HEK293T (cell line): ENCODE measurements at regions not wholly inside any gene's neighbourhood (a gene's known extent, or its start where the extent isn't known, plus 50 kb on each side); places are given as distances from the start of the nearest gene placed in this dataset.
A peak's percentile ranks its signal among the peaks of the same experiment; 100 is the strongest.

Experiments used
- CTCF ChIA-PET: fragments of 350-600 bp; formaldehyde crosslinking; extraction: SDS; loops from one replicate; lab custom pipeline; 2021; ENCODE audit warnings: antibody characterized with exemption, inconsistent platforms; lab: Yijun Ruan, JAX
- POLR2A ChIA-PET: fragments of 350-600 bp; formaldehyde crosslinking; extraction: SDS; loops from one replicate; lab custom pipeline; 2020; ENCODE audit warnings: antibody characterized with exemption, inconsistent platforms; lab: Yijun Ruan, JAX
- DNase-seq: peaks from one replicate; pipeline ENCODE4 v3.0.0; 2012; ENCODE audit warnings: mixed read lengths; ENCODE audit errors: extremely low spot score
- ARNT ChIP-seq: fragments of 450-650 bp; IDR thresholded peaks from 2 replicates; pipeline ENCODE4 v1.6.1; 2017; ENCODE audit warnings: mild to moderate bottlenecking
- BHLHE40 ChIP-seq: fragments of 450-650 bp; IDR thresholded peaks from 2 replicates; pipeline ENCODE4 v1.6.1; 2016; ENCODE audit warnings: mild to moderate bottlenecking, moderate library complexity, borderline replicate concordance
- CTBP1 ChIP-seq: fragments of 450-650 bp; IDR thresholded peaks from 2 replicates; pipeline ENCODE4 v1.6.1; 2016; ENCODE audit warnings: borderline replicate concordance
- ELF4 ChIP-seq: fragments of 450-650 bp; IDR thresholded peaks from 2 replicates; pipeline ENCODE4 v1.6.1; 2017; ENCODE audit warnings: antibody characterized with exemption
- FOXA1 ChIP-seq: fragments of 450-650 bp; IDR thresholded peaks from 2 replicates; pipeline ENCODE4 v1.6.1; 2016; ENCODE audit warnings: mild to moderate bottlenecking
- FOXK2 ChIP-seq: fragments of 450-650 bp; IDR thresholded peaks from 2 replicates; pipeline ENCODE4 v1.6.1; 2016; ENCODE audit warnings: mild to moderate bottlenecking
- FOXM1 ChIP-seq: fragments of 450-650 bp; IDR thresholded peaks from 2 replicates; pipeline ENCODE4 v1.6.1; 2017; ENCODE audit warnings: mild to moderate bottlenecking, borderline replicate concordance
- HDGF ChIP-seq: fragments of 450-650 bp; IDR thresholded peaks from 2 replicates; pipeline ENCODE4 v1.6.1; 2017; ENCODE audit warnings: antibody characterized with exemption, borderline replicate concordance
- L3MBTL2 ChIP-seq: fragments of 450-650 bp; conservative IDR thresholded peaks from 2 replicates; pipeline ENCODE4 v1.6.1; 2016; ENCODE audit warnings: mild to moderate bottlenecking
- LEF1 ChIP-seq: fragments of 450-650 bp; IDR thresholded peaks from 2 replicates; pipeline ENCODE4 v1.6.1; 2017; ENCODE audit warnings: mild to moderate bottlenecking, borderline replicate concordance
- NFRKB ChIP-seq: fragments of 450-650 bp; IDR thresholded peaks from 2 replicates; pipeline ENCODE4 v1.6.1; 2016; ENCODE audit warnings: mild to moderate bottlenecking, moderate library complexity
- PKNOX1 ChIP-seq: fragments of 450-650 bp; IDR thresholded peaks from 2 replicates; pipeline ENCODE4 v1.6.1; 2016
- SP1 ChIP-seq: fragments of 450-650 bp; IDR thresholded peaks from 2 replicates; pipeline ENCODE4 v1.6.1; 2017
- SUZ12 ChIP-seq: fragments of 450-650 bp; IDR thresholded peaks from 2 replicates; pipeline ENCODE4 v1.6.1; 2016; ENCODE audit warnings: mild to moderate bottlenecking
- TARDBP ChIP-seq: fragments of 450-650 bp; IDR thresholded peaks from 2 replicates; pipeline ENCODE4 v1.6.1; 2016
- ZNF384 ChIP-seq: fragments of 450-650 bp; IDR thresholded peaks from 2 replicates; pipeline ENCODE4 v1.6.1; 2016

GRCh38 chr10:81019029-81019890, 481.6 kb downstream of the SH2D4B start:
- TF ChIP-seq SP1: no peak
- POLR2A ChIA-PET: no interaction called here
- CTCF ChIA-PET: interaction anchor here (0.6 to 1.4 kb wide), 7 partner anchors 13 to 355 kb away, joined by 3 to 6 read pairs (median 3); no protein-coding TSS in a partner anchor
- peak; percentile 39 for DNase-seq

DNA sequence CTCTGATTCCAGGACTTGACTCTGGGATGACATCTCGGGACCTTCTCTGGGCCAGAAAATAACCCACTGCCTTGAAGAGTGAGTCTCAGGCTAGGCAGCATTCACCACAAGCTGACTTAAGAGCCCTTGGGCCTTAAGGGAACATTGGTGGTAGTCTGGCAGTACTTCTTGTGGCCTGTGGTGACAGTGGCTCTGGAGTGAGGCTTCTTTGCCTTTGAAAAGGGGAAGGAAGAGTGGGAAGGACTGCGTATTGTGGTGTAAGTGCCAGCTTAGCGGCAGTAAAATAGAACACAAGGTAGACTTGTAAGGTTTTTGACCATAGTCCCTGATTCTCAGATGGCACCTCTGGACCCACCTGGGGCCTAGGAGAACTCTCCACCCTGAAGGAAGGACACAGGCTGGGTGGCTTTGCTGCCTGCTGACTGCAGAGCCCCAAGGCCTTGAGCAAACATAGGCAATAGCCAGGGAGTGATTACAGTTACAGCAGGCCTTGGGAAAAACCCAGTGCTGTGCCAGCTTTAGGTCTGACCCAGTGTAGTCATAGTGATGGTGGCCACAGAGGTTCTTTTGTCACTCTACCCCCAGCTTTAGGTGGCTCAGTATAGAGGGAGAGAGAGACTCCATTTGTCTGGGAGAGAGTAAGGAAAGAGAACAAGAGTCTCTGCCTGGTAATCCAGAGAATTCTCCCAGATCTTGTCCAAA, 483.9 kb downstream of the SH2D4B start:
- no peak for DNase-seq
- ChIA-PET CTCF (no interaction called here), POLR2A (no interaction called here)
- TF ChIP-seq L3MBTL2 (no peak), SP1 (no peak)

GRCh38 chr10:81026591-81026990, 488.9 kb downstream of the SH2D4B start:
- CTCF ChIA-PET: no interaction called here
- no peak for DNase-seq

DNA sequence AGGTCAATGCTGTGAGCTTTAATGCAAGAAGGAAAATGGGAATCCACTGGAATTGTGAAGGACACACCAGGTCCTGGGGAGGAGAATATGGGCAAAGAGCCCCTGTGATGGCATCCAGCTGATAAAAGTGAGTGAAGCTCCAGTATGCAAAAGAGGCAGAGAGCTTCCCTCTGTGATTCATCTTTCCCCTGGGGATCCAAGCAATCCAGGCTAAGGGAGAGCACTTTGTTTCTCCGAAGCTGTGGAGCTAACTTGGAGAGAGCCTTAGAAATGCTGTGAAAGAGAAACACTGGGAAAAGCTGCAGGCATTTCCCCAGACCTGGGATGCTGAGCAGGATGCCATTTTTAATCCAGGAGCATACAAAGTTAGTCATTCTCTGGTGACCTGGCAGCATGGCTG, 489.5 kb downstream of the SH2D4B start:
- ChIA-PET CTCF (interaction anchor here (0.6 kb wide), 1 partner anchor 12 kb away, joined by 3 read pairs; no protein-coding TSS in a partner anchor), POLR2A (no interaction called here)
- no peak for TF ChIP-seq ARNT
- TF ChIP-seq FOXK2: no peak
- TF ChIP-seq FOXM1: no peak
- no peak for DNase-seq

More at GRCh38 chr10:81026591-81026990, 488.9 kb downstream of the SH2D4B start:
- no peak for TF ChIP-seq SUZ12
- TF ChIP-seq HDGF: no peak
- TF ChIP-seq FOXA1: no peak
- no peak for TF ChIP-seq NFRKB
- TF ChIP-seq FOXM1: no peak
- no peak for TF ChIP-seq PKNOX1
- POLR2A ChIA-PET: no interaction called here

DNA sequence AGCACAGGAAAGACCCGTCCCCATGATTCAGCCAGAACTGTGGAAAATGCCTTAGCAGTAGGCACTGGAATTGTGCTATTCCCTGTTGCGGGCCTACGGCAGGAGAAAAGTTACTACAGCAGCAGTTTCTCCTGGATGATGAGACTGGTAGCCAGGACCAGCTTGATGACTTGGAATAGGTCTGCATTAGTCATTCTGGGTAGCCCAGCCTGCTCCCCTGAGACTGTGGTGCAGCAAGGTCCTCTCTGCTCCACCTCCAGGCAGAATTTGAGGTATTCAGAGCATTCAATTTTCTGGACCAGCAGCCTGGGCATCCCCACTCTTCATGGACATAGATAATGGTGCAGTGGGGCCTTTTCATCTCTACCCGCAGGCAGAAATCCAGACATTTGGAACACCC, 490.0 kb downstream of the SH2D4B start:
- CTCF ChIA-PET: no interaction called here

DNA sequence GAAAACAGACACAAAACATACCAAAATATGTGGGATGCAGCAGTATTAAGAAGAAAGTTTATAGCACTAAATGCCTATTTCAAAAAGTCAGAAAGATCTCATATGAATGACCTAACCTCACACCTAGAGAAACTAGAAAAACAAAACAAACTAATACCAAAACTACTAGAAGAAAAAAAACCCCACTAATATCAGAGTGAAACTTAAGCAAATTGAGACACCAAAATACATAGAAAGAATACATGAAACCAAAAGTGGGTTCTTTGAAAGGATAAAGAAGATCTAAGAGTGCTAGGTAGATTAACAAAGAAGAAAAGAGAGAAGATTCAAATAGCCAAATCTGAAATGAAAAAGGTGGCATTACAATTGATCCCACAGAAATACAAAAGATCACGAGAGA, 494.1 kb downstream of the SH2D4B start:
- TF ChIP-seq CTBP1 (no peak), SUZ12 (no peak), ARNT (no peak), TARDBP (no peak), PKNOX1 (no peak), HDGF (no peak), ZNF384 (no peak)
- no peak for DNase-seq
- CTCF ChIA-PET: no interaction called here
- POLR2A ChIA-PET: no interaction called here

More for the DNA sequence above, 490.0 kb downstream of the SH2D4B start:
- TF ChIP-seq PKNOX1: no peak
- TF ChIP-seq SP1: no peak
- no peak for TF ChIP-seq FOXK2
- no peak for TF ChIP-seq L3MBTL2
- TF ChIP-seq ZNF384: no peak
- no peak for TF ChIP-seq ELF4
- POLR2A ChIA-PET: no interaction called here
- no peak for DNase-seq

DNA sequence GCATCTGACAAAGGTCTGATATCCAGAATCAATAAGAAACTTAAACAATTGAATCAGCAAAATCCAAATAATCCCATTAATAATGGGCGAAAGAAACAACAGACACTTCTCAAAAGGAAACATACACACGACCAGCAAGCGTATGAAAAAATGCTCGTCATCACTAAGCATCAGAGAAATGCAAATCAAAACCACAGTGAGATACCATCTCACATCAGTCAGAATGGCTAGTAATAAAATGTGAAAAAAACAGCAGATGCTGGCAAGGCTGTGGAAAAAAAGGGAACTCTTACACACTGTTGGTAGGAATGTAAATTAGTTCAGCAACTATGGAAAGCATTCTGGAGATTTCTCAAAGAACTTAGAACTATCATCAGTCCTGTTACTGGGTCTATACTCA, 496.7 kb downstream of the SH2D4B start:
- TF ChIP-seq SP1 (no peak), FOXK2 (no peak), ARNT (no peak), LEF1 (no peak), NFRKB (no peak), HDGF (no peak), L3MBTL2 (no peak), BHLHE40 (no peak), ELF4 (no peak), SUZ12 (no peak), FOXA1 (no peak)
- POLR2A ChIA-PET: no interaction called here
- no peak for DNase-seq
- CTCF ChIA-PET: no interaction called here
